NCI-H526 (cell line): ENCODE measurements at regions not wholly inside any gene's neighbourhood (a gene's known extent, or its start where the extent isn't known, plus 50 kb on each side); places are given as distances from the start of the nearest gene placed in this dataset.

Experiments used
- DNase-seq, 2 experiments: peaks; one replicate each; lab custom pipeline; 2025; lab: John Stamatoyannopoulos, UW

GRCh38 chr7:98464558-98464940, 63.7 kb upstream of the BAIAP2L1 start:
- DNase-seq: no peak

- no peak for DNase-seq
Measured at GRCh38 chr7:98463837-98464557, 63.1 kb upstream of the BAIAP2L1 start.

GRCh38 chr7:98462911-98463633, 62.2 kb upstream of the BAIAP2L1 start:
- DNase-seq: no peak

GRCh38 chr7:98460902-98461301, 60.0 kb upstream of the BAIAP2L1 start:
- DNase-seq: no peak

- no peak for DNase-seq
Measured at GRCh38 chr7:98459529-98459928, 58.6 kb upstream of the BAIAP2L1 start.

GRCh38 chr7:98458090-98458875, 57.4 kb upstream of the BAIAP2L1 start:
- DNase-seq: no peak

- no peak for DNase-seq
Measured at GRCh38 chr7:98456866-98457265, 56.0 kb upstream of the BAIAP2L1 start.

- no peak for DNase-seq
Measured at GRCh38 chr7:98452791-98453190, 51.9 kb upstream of the BAIAP2L1 start.
